ENCODE measurements at regions not wholly inside any gene's neighbourhood (a gene's known extent, or its start where the extent isn't known, plus 50 kb on each side); places are given as distances from the start of the nearest gene placed in this dataset.
"Not testable (repeated sequence)": the region's sequence is repeated elsewhere in the genome, so short reads cannot be mapped to it uniquely, and the experiment has no call there.

GRCh38 chr13:104625201-104625600 is 1559.0 kb upstream of the SLC10A2 start:
- intact Hi-C loops (cut with DNase I; ENCODE audit: low total_unique reads) = no loop called here
- H3K4me3 ChIP-seq = no peak overlapping the region

GRCh38 chr13:104616990-104617389 is 1550.8 kb upstream of the SLC10A2 start:
- Histone ChIP-seq H3K9me3 (no peaks in the 10 kb centered on the region), H3K4me3 (no peak overlapping the region), H3K27me3 (no peaks in the 10 kb centered on the region), H3K4me1 (no peaks in the 10 kb centered on the region), H3K36me3 (no peaks in the 10 kb centered on the region), H3K27ac (no peak overlapping the region)
- intact Hi-C loops (cut with DNase I; ENCODE audit: low total_unique reads) = no loop called here
- no peak for TF ChIP-seq CTCF (IDR thresholded peaks at IDR 0.05)
- no peak for DNase-seq

More at GRCh38 chr13:104625201-104625600, 1559.0 kb upstream of the SLC10A2 start:
- no peaks in the 10 kb centered on the region for H3K4me1 ChIP-seq
- no peaks in the 10 kb centered on the region for H3K27me3 ChIP-seq
- TF ChIP-seq CTCF (IDR thresholded peaks at IDR 0.05) = no peak
- H3K9me3 ChIP-seq = no peaks in the 10 kb centered on the region
- H3K27ac ChIP-seq = no peak overlapping the region
- no peak for DNase-seq
- no peaks in the 10 kb centered on the region for H3K36me3 ChIP-seq

- H3K27me3 ChIP-seq = no peaks in the 10 kb centered on the region
- no peak overlapping the region for H3K27ac ChIP-seq
- no peaks in the 10 kb centered on the region for H3K9me3 ChIP-seq
- intact Hi-C loops (cut with DNase I; ENCODE audit: low total_unique reads) = no loop called here
- no peak for DNase-seq
- no peaks in the 10 kb centered on the region for H3K36me3 ChIP-seq
- H3K4me3 ChIP-seq = no peak overlapping the region
- no peak for TF ChIP-seq CTCF (IDR thresholded peaks at IDR 0.05)
- no peaks in the 10 kb centered on the region for H3K4me1 ChIP-seq
These were observed 1548.3 kb upstream of the SLC10A2 start for GRCh38 chr13:104614361-104615145.

GRCh38 chr13:104608331-104608730 is 1542.1 kb upstream of the SLC10A2 start:
- no peaks in the 10 kb centered on the region for H3K9me3 ChIP-seq
- no peaks in the 10 kb centered on the region for H3K36me3 ChIP-seq
- intact Hi-C loops (cut with DNase I; ENCODE audit: low total_unique reads) = no loop called here
- no peak for TF ChIP-seq CTCF (IDR thresholded peaks at IDR 0.05)
- H3K4me3 ChIP-seq = no peak overlapping the region
- no peaks in the 10 kb centered on the region for H3K4me1 ChIP-seq
- no peak overlapping the region for H3K27ac ChIP-seq
- DNase-seq = no peak
- H3K27me3 ChIP-seq = no peaks in the 10 kb centered on the region

- DNase-seq, H3K36me3 ChIP-seq, H3K4me1 ChIP-seq: not testable (repeated sequence)
These were observed 1539.2 kb upstream of the SLC10A2 start for GRCh38 chr13:104605435-104605834.

GRCh38 chr13:104597546-104598180 is 1531.4 kb upstream of the SLC10A2 start:
- Histone ChIP-seq H3K36me3 (no peaks in the 10 kb centered on the region), H3K27me3 (no peaks in the 10 kb centered on the region), H3K4me1 (no peaks in the 10 kb centered on the region), H3K27ac (no peak overlapping the region), H3K4me3 (no peak overlapping the region), H3K9me3 (no peaks in the 10 kb centered on the region)
- no peak for DNase-seq
- intact Hi-C loops (cut with DNase I; ENCODE audit: low total_unique reads) = no loop called here
- TF ChIP-seq CTCF (IDR thresholded peaks at IDR 0.05) = no peak

More at GRCh38 chr13:104605435-104605834, 1539.2 kb upstream of the SLC10A2 start:
- H3K27me3 ChIP-seq; H3K4me3 ChIP-seq; H3K27ac ChIP-seq; intact Hi-C loops (cut with DNase I; ENCODE audit: low total_unique reads); H3K9me3 ChIP-seq: not testable (repeated sequence)
